GM20000 (cell line): ENCODE measurements at regions not wholly inside any gene's neighbourhood (a gene's known extent, or its start where the extent isn't known, plus 50 kb on each side); places are given as distances from the start of the nearest gene placed in this dataset.
A peak's percentile ranks its signal among the peaks of the same experiment; 100 is the strongest.

Source experiments
- DNase-seq: peaks from one replicate; pipeline ENCODE4 v3.0.0; 2012; ENCODE audit warnings: low spot score
- TF ChIP-seq, protein P1 (sequence below): IDR thresholded peaks from 2 replicates; pipeline ENCODE4 v1.5.1; 2012; ENCODE audit warnings: mild to moderate bottlenecking, control low read depth; ENCODE audit errors: extremely low read depth, missing control alignments

DNA sequence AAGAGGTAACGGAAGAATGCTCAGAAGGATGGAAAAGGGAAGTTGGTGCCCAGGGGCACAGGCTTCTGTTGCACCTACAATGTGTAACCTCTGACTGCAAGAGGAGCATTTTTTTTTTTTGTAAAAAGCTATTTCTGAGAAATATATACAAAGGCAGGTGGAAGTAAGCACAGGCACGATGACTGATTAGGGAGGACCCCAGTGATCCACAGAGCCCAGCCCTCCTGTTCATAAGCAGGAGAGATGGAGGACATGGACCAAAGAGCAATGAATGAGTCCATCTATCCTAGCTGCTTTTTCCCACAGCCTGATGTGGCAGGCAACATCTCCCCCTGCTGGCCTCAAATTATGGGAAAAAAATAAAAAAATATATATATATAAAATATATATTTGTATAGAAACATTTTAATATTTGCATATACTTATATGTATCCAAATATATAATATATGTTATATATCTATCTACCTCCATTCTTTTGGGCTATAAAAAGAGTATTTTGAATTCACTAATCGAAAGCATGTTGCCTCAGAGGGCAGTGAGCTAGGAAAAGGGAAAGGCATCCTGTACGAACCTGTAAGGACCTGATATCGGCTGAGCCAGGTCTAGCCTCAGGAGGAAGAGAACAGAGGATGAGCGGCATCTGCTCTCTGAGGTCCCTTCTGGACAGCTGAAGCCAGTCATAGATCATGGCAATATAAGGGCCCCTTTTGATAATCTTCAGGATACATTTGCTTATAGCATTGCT is 166.0 kb upstream of the STK17B start:
- peak; percentile 25 for DNase-seq
- TF ChIP-seq, protein P1, sequence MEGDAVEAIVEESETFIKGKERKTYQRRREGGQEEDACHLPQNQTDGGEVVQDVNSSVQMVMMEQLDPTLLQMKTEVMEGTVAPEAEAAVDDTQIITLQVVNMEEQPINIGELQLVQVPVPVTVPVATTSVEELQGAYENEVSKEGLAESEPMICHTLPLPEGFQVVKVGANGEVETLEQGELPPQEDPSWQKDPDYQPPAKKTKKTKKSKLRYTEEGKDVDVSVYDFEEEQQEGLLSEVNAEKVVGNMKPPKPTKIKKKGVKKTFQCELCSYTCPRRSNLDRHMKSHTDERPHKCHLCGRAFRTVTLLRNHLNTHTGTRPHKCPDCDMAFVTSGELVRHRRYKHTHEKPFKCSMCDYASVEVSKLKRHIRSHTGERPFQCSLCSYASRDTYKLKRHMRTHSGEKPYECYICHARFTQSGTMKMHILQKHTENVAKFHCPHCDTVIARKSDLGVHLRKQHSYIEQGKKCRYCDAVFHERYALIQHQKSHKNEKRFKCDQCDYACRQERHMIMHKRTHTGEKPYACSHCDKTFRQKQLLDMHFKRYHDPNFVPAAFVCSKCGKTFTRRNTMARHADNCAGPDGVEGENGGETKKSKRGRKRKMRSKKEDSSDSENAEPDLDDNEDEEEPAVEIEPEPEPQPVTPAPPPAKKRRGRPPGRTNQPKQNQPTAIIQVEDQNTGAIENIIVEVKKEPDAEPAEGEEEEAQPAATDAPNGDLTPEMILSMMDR: no peak

DNA sequence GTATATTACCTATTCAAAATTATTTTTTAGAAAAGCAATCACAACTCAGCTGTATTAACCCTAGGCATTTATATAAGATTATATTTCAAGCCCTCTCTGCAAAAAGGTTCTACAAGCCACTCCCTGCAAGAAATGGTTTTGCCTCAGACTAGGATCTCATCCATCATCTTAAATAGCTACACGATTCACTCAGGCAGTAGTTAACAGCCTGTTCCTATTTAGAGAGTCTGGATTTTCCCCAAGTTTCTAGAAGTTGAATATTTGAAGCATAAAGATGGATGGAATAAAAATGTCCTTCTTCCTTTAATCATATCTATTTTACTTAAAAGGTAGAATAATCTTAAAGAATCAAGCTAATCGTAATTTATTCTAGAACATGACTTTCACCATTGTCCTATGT is 167.1 kb upstream of the STK17B start:
- TF ChIP-seq, protein P1: no peak
- no peak for DNase-seq

- TF ChIP-seq, protein P1: no peak
- DNase-seq: no peak
Observed at GRCh38 chr2:196341277-196341841, 170.0 kb upstream of the STK17B start.

DNA sequence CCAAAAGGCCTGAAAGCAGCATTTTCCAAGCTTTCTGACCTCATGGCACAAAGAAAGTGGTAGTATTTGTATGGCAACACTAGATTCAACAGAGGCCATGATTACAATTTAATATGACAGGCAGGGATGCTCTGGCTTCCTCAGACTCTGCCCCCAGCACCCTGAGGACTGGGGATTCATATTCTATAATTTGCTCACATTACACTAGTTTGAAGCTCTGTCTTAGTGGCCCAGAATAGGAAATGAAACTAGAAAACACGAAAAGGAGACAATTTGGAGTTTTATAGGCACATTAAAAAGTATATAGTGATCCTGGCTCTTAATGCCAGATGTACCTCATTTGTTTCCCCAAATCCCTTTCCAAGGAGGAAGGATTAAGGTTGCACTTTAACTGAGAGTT is 173.0 kb upstream of the STK17B start:
- TF ChIP-seq, protein P1: no peak
- no peak for DNase-seq

- DNase-seq: no peak
- TF ChIP-seq, protein P1: no peak
Observed at GRCh38 chr2:196353717-196354116, 182.3 kb upstream of the STK17B start.

DNA sequence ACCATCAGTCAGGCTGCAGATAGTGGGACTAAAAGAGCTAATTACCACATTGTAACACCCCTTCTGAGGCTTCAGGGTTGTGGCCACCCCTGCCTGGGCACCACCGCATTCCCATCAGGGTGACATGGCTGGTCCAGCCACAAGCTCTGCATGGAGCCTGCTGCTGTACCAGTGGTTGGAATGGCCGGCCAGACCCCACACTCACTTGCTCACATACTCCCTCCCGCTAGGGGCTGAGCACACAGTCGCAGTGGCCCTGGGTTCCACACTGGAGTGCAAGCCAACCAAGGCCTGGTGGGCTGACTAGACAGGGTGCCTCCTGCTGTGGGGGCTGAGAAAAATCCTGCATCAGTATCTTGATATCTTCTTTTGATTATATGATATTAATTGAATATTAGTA is 182.8 kb upstream of the STK17B start:
- DNase-seq: no peak
- TF ChIP-seq, protein P1: no peak

- TF ChIP-seq, protein P1: no peak
- DNase-seq: no peak
Observed at GRCh38 chr2:196356332-196356731, 185.0 kb upstream of the STK17B start.
